Heart left ventricle (tissue), 16 donors: ENCODE measurements at regions not wholly inside any gene's neighbourhood (a gene's known extent, or its start where the extent isn't known, plus 50 kb on each side); places are given as distances from the start of the nearest gene placed in this dataset.

Experiments
- ATAC-seq, 4 donors: fragments of 200-7000 bp; cut with Tn5 transposase; one replicate each; pipeline ENCODE4 v1.9.1; 2020 to 2022; ENCODE audit warnings: moderate library complexity in 4 of 4, mild to moderate bottlenecking in 3 of 4, moderate number of reproducible peaks in 1 of 4
- DNase-seq, 5 donors: peaks; one replicate each; pipeline ENCODE4 v3.0.0-alpha.2; 2020
- H3K27ac ChIP-seq, 12 donors: fragments of 200-600 bp; sonication (generic) in 4 of 12; one replicate each; pipeline versions ENCODE4 v1.5.0 to v1.8.0; 2016 to 2022; ENCODE audit warnings: mild to moderate bottlenecking in 2 of 12
- H3K27me3 ChIP-seq, 9 donors: fragments of 200-600 bp; sonication (generic) in 2 of 9; one replicate each; pipeline versions ENCODE4 v1.5.1 to v1.8.0; 2016 to 2022; ENCODE audit warnings: mild to moderate bottlenecking in 3 of 9
- H3K36me3 ChIP-seq, 9 donors: fragments of 200-600 bp; sonication (generic) in 2 of 9; one replicate each; pipeline versions ENCODE4 v1.5.0 to v1.8.0; 2018 to 2022; ENCODE audit warnings: mild to moderate bottlenecking in 2 of 9
- H3K4me1 ChIP-seq, 12 donors: fragments of 200-600 bp; sonication (generic) in 4 of 12; one replicate each; pipeline versions ENCODE4 v1.5.0 to v1.8.0; 2016 to 2022; ENCODE audit warnings: mild to moderate bottlenecking in 3 of 12
- H3K4me3 ChIP-seq, 12 donors: fragments of 200-600 bp; sonication (generic) in 4 of 12; one replicate each; pipeline versions ENCODE4 v1.5.0 to v1.8.0; 2017 to 2022; ENCODE audit warnings: mild to moderate bottlenecking in 9 of 12, moderate library complexity in 4 of 12
- H3K9me3 ChIP-seq, 12 donors: fragments of 200-600 bp; sonication (generic) in 4 of 12; one replicate each; pipeline versions ENCODE4 v1.5.0 to v1.8.0; 2016 to 2022; ENCODE audit warnings: mild to moderate bottlenecking in 1 of 12
- POLR2A ChIP-seq, 2 donors: fragments of 450-650 bp; IDR thresholded peaks; one replicate each; pipeline ENCODE4 v1.6.1; 2017; ENCODE audit warnings: antibody characterized with exemption in 2 of 2, mild to moderate bottlenecking in 2 of 2, moderate library complexity in 2 of 2
- WGBS, 4 donors: extraction: QIAGEN DNeasy Blood & Tissue Kit in 2 of 4; methylation state at CpG; one replicate each; pipeline versions ENCODE4 v1.1.5 to v1.1.7; 2013 to 2018; 5-methylcytosine and 5-hydroxymethylcytosine counted together
- intact Hi-C, 10 donors: fragments of 100-400 bp; cut with DNase I; formaldehyde crosslinking; loops; one replicate each; pipeline versions ENCODE4 v1.11.1 to v1.14.2; 2022
- TF ChIP-seq, protein P1 (sequence below), 12 donors: fragments of 200-600 bp; sonication (generic) in 4 of 12; IDR thresholded peaks; one replicate each; pipeline versions ENCODE4 v1.5.0 to v1.8.0; 2018 to 2022; ENCODE audit warnings: antibody characterized with exemption in 12 of 12, mild to moderate bottlenecking in 5 of 12
- donor health status: ischemic (EF 13 %, LVEDD 7.1; RV severe dilation, severe dysfunction).
- donor health status: healthy with polysubstance abuse.
- donor health status: DM: no; HTN: yes; CAD: no.
- donor health status: DM: no; HTN: no; CAD: no.
- donor health status: ischemic (EF 25% LVEDD 6.9; RV normal size, moderate dysfunction).
- donor health status: ischemic (EF 25% LVEDD 5.7; RV mildly dilated, moderate dysfunction).
- donor health status: healthy.
- donor health status: DM: yes; HTN: yes; CAD: no.
- donor health status: ischemic (EF 35%, LVEDD 5.7; RV mildly dilated, moderate dysfunction).
- donor health status: nonischemic (EF 11% LVEDD 7.7; RV severe dilation, severe dysfunction).
- donor health status: DM: yes; HTN: yes; CAD: no.
- donor health status: PGD.
- donor health status: ischemic (EF 29% LVEDD 5.4; RV normal size, mild dysfunction).
- donor health status: nonischemic (EF 23%, LVEDD 6.1; RV moderate dilation, normal function).

DNA sequence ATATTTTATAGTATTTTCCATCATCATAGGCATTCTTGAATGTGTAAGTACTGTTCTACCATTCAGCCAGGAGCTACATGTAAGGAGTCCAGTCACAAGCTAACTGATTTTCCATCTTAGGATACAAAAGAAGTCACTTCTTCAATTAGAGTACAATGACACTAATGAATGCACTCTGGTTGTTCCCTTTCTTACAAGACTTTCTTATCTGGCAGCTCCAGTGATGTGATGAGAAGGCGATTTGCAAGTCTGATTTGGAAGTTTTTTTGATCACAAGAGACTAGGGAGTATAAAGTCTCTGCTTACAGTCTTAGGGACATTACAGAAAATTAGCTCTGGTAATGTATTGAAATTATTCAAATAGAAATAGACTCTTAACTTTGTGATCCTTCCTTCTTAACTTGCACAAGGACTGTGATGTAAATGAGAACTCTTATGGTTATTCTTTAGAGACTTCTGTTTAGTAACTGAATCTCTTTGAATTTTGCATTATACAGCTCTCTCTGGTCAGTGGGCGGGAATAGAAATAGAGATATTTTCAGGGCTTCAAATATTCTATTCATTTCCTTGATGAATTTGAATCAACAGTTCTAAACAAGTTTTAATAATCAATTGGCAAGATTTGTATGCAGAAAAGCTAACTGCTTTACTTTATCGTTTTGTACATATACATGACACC lies 130.4 kb upstream of the CDH6 start:
- Histone ChIP-seq H3K4me3 (no peak overlapping the region), H3K9me3 (no peaks in the 10 kb centered on the region), H3K36me3 (no peaks in the 10 kb centered on the region), H3K27ac (no peak overlapping the region), H3K4me1 (peaks cover 0 to 4% (median 0%) of the 10 kb centered on the region in 12 donors), H3K27me3 (no peaks in the 10 kb centered on the region)
- TF ChIP-seq POLR2A (IDR thresholded peaks at IDR 0.05) = no peak
- TF ChIP-seq, protein P1, sequence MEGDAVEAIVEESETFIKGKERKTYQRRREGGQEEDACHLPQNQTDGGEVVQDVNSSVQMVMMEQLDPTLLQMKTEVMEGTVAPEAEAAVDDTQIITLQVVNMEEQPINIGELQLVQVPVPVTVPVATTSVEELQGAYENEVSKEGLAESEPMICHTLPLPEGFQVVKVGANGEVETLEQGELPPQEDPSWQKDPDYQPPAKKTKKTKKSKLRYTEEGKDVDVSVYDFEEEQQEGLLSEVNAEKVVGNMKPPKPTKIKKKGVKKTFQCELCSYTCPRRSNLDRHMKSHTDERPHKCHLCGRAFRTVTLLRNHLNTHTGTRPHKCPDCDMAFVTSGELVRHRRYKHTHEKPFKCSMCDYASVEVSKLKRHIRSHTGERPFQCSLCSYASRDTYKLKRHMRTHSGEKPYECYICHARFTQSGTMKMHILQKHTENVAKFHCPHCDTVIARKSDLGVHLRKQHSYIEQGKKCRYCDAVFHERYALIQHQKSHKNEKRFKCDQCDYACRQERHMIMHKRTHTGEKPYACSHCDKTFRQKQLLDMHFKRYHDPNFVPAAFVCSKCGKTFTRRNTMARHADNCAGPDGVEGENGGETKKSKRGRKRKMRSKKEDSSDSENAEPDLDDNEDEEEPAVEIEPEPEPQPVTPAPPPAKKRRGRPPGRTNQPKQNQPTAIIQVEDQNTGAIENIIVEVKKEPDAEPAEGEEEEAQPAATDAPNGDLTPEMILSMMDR (IDR thresholded peaks at IDR 0.05) = no peak
- no peak for ATAC-seq
- DNase-seq = no peak
- intact Hi-C loops = no loop called here
- 81 to 85% (median 83%) methylated on average over 3 of the region's 3 CpGs for WGBS, 4 donors

DNA sequence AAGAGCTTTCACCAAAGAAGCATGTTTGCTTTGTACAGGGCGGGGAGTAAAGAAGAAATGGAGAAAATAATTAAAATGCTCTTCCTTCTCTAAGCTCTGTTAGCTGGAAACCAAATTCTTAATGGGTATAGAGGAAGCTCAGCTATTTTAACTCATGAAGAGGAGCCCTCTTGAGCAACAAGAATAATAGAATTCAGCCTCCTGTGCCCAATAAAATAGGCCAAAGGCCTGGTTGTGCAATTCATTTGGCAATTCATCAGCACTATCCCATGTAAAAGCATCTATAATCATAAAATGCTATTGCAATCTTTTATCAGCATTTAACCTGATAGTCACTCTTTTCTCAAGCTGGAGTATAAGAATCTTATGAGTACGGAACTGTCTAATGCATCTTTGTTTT lies 133.6 kb upstream of the CDH6 start:
- no peaks in the 10 kb centered on the region for H3K36me3 ChIP-seq
- no peaks in the 10 kb centered on the region for H3K4me1 ChIP-seq
- no peaks in the 10 kb centered on the region for H3K9me3 ChIP-seq
- H3K27ac ChIP-seq = no peak overlapping the region
- H3K4me3 ChIP-seq = no peak overlapping the region
- intact Hi-C loops = no loop called here
- ATAC-seq (no peak), DNase-seq (no peak)
- WGBS, 4 donors = 80 to 89% (median 83%) methylated on average over 2 of the region's 2 CpGs
- H3K27me3 ChIP-seq = no peaks in the 10 kb centered on the region
- TF ChIP-seq POLR2A (IDR thresholded peaks at IDR 0.05) = no peak

DNA sequence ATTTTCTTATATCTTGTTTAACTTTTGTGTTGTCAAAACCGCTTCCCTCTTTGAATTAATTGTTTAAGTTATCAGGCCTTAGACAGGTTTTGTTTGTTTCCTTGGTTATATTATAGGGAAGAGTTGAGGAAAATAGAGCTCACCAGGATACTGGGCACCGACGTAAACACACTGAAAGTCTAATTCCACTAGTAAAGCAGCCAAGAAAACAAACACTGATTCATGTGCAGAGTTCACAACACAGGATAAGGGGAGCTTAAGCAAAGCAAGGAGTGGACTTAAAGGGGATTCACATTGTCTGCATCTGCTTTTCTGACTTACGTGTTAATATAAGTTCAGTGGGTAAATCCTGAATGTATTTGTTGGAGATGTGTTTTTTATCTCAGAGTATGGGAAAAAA lies 139.0 kb upstream of the CDH6 start:
- Histone ChIP-seq H3K9me3 (no peaks in the 10 kb centered on the region), H3K27me3 (no peaks in the 10 kb centered on the region), H3K36me3 (no peaks in the 10 kb centered on the region), H3K27ac (no peak overlapping the region), H3K4me3 (no peak overlapping the region), H3K4me1 (no peaks in the 10 kb centered on the region)
- no peak for TF ChIP-seq POLR2A (IDR thresholded peaks at IDR 0.05)
- TF ChIP-seq, protein P1 (IDR thresholded peaks at IDR 0.05) = no peak
- DNase-seq (no peak), ATAC-seq (no peak)
- 52 to 65% (median 60%) methylated on average over 4 of the region's 4 CpGs for WGBS, 4 donors
- intact Hi-C loops = no loop called here

DNA sequence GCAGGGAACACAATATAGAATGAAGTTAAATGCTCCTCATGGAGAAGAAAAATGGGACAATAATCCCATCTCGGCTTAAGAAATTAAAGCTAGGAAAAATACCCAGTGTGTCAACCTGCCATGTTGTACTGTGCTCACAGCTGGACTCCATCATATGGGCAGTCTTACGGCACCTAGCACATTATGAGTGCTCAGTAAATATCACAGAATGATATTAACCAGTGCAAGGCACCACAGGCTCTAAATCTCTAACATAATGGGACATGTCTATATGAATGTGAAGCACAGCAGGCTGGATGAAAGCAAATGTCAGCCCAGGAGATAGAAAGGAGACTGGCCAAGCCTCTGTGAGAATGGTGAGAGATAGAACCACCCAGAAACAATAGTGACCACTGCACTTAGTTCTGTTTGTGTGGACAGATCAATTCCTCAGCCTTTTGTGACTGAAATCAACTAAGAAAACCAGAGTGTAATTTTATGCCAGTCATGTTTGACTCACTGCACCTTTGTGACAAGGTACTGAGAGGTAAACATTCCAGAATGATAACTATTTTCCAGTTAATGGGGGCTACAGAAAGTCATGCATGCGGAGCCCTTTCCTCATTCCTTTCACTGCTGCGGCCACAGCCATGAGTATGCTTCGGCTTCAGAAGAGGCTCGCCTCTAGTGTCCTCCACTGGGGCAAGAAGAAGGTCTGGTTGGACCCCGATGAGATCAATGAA lies 140.4 kb upstream of the CDH6 start:
- H3K4me3 ChIP-seq = no peak overlapping the region
- H3K27me3 ChIP-seq = no peaks in the 10 kb centered on the region
- no peak for TF ChIP-seq POLR2A (IDR thresholded peaks at IDR 0.05)
- TF ChIP-seq, protein P1 (IDR thresholded peaks at IDR 0.05) = no peak
- no peak overlapping the region for H3K27ac ChIP-seq
- H3K36me3 ChIP-seq = no peaks in the 10 kb centered on the region
- no peaks in the 10 kb centered on the region for H3K9me3 ChIP-seq
- no peak for ATAC-seq
- intact Hi-C loops = no loop called here
- no peaks in the 10 kb centered on the region for H3K4me1 ChIP-seq
- DNase-seq = no peak
- 87 to 93% (median 90%) methylated on average over 7 of the region's 7 CpGs for WGBS, 4 donors
